NCI-H510A (cell line): ENCODE measurements at regions not wholly inside any gene's neighbourhood (a gene's known extent, or its start where the extent isn't known, plus 50 kb on each side); places are given as distances from the start of the nearest gene placed in this dataset.
"Not testable (repeated sequence)": the region's sequence is repeated elsewhere in the genome, so short reads cannot be mapped to it uniquely, and the experiment has no call there.

Experiments used
- DNase-seq: peaks from one replicate; lab custom pipeline; 2025; lab: John Stamatoyannopoulos, UW

DNA sequence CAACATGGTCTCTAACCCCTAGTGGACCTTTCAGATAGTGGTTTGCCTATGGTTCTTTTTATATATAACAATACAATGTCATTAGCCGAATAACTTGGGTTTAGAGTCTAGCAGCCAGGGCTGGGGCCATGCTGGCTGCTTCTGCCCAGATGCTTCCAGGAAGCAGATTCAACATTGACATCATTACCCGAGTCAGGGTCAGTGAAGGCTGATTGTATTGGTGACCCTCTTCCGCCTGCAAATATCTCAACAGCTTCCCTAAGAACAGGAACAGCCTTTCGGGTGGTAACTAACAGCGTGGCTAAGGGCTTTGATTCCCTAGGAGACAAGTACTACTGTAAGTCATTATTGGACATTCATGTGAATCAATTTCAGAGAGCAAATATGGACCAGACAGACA lies 476.4 kb downstream of the UQCRFS1 start:
- no peak for DNase-seq

DNA sequence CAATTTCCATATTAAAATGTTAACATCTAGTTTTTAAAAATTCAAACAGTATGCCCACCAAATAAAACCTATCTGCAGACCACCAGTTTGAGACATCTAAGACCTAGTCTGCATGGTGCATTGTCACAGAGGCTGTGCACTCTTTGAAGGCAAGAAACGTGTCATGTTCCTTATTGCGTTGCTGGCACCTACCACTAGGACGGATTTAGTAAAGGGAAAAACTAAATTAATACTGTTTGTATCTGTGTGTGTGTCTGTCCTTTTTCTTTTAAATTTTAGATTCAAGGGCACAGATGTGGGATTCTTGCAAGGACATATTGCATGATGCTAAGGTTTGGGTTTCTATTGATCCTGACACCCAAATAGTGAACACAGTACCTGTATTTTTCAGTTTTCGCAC lies 481.4 kb downstream of the UQCRFS1 start:
- DNase-seq: no peak

DNA sequence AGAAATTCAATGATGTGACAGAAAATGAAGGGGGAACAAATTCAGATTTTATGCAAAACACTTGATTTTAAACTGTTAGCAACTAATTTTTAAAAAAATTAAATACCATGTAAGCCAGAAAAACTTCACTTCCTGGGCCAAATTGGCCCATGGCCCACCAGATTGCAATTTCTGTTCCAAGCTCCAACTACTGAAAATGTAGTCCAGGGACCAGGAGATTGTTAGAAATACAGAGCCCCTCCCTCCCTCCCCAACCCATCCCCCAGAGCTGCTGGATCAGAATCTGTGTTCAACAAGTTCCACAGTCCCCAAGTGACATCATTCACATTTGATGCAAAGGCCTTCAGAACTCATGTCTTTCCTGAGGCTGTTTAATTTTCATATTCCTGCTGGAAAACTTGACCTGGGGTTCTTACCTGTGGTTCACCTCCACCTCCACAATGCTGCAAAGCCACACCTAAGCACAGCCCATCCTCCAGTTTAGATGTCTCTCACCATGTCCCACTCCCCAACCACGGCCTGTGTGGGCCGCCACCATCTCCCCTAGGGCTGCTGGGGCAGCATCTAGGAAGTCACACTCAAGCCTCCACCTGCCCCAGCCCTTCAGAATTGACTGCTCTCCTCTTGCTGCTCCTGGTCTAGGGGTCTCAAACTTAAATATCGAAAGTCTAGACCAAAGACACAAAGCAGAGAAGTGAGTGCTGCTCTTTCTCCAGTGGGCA lies 482.0 kb downstream of the UQCRFS1 start:
- no peak for DNase-seq

DNA sequence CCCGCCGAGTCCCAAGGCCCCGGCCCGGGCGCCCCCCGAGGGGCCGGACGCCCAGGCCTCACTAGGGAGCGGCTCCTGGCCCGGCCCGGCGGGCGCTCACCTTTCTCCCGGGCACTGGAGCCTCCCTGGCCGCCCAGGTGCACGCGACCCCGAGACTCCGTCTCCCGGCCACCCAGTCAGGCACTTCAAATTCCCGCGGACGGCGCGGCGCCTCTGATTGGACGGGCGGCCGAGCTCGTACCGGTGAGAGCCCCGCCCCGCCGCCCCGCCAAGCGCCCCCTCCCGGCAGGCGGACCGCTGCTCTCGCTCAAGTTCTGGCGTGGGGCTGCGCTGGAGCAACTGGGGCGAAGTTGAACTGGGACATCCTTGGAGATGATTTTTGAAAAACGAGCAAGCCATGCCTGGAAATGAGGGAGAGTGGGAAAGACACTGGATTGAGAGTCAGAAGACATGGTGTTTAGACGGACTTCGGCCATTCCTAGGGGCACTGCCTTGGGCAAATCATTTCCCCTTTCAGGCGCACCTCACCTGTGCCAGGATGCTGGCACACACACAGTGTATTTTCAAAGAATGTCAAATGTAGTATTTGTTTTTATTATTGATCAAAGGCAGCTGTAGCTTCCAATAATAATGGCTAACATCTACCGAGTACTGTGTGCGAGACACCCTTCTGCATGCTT lies 485.3 kb downstream of the UQCRFS1 start:
- no peak for DNase-seq

DNA sequence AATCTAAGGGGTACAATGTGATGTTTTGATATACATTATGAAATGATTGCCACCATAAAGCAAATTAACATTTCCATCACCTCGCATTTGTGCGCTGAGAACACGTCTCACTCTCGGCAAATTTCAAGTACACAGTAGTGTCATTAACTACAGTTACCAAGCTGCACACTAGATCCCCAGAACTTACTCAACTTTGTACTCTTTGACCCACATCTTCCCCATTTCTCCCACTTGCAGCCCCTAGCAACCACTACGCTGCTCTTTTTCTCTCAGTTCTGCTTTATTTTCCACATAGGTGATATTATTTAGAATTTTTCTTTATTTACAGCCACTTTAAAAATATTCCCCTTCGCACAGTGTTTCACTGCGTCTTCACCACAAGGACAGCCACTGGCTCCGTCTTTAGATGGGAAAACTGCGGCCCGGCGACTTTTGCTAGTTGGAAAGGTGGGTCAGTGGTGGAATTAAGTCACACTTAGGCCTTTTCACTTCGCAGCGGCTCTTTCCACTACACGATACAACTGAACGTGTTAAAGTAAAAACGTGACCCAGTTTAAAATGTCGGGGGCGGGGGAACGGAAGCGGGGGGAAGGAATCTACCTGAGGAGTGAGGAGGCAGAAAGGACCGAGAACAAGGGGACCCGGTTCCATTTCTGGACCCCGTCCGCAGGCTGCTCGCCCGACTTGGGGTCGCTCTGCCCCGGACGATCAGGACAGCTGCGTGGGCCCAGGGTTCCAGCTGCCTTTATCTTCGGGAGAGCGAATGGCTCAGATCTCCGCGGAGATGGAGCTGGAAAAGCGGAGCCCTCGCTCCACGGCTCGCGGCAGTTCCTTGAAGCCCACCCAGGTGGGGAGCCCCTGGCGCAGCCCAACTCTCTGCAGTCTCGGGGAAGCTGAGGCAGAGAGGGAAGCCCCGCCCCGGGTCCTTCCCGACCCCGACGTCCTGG lies 486.1 kb downstream of the UQCRFS1 start:
- no peak for DNase-seq

DNA sequence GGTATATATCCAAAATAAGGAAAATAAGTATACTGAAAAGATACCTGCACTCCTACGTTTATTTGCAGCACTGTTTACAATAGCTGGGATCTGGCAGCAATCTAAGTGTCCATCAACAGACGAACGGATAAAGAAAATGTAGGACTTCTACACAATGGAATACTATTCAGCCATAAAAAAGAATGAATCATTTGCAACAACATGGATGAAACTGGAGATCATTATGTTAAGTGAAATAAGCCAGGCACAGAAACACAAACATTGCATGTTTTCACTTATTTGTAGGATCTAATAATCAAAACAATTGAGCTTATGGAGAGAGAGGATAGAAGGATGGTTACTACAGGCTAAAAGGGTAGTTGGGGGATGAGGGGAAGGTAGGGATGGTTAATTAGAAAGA lies 494.0 kb downstream of the UQCRFS1 start:
- DNase-seq: no peak

DNA sequence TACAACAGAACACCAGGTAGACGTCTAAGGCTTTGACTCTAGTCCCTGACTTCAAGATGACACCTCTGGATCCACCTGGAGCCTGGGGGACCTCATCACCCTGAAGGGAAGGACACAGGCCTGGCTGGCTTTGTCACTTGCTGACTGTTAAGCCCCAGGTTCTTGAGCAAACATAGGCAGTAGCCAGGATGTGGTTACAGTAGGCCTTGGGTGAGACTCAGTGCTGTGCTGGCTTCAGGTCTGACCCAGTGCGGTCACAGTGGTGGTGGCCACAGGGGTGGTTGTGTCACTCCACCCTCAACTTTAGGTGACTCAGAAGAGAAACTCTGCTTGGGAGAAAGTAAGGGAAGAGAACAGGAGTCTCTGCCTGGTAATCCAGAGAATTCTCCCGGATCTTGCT lies 497.8 kb downstream of the UQCRFS1 start:
- no peak for DNase-seq

DNA sequence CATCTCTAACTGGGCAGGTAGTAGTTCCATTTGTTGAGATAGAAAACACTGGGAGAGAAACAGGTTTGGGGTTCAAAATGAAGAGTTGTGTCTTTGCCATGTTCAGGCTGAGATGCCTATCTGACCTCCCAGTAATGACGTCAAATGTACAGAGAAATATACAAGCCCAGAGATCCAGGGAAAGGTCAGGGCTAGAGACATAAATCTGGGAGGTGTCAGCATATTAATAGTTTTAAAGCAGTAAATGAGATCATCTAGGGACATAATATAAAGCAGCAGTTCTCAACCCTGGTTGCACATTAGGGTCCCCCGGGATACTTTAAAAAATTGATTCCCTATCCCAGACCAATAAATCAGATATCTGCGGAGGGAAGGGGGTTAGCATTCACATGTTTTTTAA lies 501.5 kb downstream of the UQCRFS1 start:
- no peak for DNase-seq

DNA sequence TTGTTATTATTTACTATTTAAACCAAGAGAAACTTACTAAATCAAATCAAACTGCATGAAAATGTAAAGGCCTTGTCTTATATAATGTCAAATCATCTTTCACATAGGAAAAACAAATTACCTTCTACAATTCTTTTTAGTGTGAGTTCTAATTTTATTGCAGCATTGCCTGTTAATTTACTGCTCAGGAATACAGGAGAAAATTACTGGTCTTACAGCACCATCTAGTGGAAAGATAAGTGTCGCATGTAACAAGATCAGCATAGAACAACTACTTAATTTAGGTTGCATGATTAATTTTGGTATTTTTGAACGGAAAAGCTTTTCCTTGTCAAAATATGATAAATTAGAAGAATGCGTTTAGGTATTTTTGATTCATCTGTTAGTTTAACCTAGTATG lies 502.7 kb downstream of the UQCRFS1 start:
- DNase-seq: no peak

DNA sequence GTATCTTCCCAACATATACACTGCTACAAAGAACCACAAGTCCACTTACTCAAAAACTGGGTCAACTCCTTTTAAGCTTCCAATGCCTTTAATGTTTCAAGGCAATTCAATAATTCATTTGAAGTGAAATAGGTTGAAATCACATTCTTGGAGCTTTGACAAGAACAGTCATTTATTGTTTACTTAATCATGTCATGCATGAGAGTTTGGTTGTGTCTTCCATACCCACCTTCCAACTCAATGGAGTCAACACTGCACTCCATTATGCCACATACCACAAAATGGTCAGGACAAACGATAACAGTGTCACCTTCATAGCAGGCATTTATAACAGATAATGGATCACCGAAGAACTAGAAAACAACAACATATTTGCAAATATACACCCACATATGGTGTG lies 506.3 kb downstream of the UQCRFS1 start:
- no peak for DNase-seq

DNA sequence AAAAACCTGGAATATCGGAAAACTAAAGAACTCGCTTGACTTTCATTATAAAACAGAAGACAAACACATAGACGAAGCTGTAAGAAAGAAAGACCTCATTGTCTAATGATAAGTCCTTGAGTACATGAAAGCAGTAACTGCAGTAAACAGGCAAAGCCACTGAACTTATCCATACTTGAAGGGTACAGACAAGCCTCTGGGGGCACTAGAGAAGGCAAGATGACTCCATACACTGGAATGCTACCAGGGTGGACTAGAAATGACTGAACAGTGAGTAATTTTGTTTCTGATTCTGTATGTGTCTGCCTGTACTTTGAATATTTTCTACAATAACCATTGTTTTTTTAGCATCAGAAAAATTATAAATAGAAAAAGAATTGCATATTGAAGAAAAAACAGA lies 507.9 kb downstream of the UQCRFS1 start:
- DNase-seq: no peak

DNA sequence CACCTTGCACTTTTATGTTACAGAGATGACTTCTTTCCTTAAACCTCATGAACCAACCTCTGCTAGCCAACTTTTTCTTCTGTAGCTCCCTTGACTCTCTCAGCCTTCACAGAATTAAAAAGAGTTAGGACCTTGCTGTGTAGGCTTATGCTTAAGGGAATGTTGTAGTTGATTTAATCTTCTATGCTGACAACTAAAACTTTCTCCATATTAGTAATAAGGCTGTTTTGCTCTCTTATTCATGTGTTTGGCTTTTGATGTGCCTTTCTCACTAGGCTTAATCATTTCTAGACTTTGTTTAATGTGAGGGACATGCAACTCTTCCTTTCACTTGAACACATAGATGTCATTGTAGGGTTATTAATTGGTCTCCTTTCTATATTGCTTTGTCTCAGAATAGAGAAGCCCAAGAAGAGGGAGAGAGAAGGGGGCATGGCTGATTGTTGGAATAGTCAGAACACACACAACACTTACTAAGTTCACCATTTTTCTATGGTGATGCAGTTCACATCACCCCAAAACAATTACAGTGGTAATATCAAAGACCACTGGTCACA lies 509.5 kb downstream of the UQCRFS1 start:
- no peak for DNase-seq

DNA sequence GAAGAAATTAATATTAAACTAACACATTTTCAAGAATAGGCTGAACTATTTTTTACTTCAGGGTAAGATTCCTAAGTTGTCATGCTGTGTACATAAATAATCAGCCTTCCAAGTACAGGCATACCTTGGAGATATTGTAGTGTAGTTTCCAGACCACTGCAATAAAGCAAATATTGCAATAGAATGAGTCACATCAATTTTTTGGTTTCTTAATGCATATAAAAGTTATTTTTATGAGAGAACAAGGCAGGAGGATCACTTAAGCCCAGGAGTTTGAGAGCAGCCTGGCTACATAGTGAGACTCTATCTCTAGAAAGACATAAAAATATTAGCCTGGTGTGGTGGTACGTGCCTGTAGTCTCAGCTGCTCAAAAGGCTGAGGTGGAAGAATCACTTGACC lies 511.5 kb downstream of the UQCRFS1 start:
- no peak for DNase-seq

DNA sequence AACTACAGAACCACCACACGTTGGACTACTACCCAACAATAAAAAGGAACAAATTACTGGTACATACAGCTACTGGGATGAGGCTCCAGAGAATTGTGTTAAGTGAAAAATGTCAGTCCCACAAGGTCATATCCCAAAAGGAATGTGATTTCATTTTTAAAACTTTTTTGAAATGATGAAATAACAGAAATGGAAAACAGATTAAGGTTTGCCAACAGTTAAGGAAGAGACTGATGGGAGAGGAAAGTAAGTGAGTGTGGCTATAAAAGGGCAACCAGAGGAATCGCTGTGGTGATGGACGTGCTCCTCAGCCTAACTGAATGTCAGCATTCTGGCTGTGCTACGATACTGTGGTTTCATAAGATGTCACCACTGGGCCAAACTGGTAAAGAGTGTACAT lies 512.8 kb downstream of the UQCRFS1 start:
- DNase-seq: no peak

DNA sequence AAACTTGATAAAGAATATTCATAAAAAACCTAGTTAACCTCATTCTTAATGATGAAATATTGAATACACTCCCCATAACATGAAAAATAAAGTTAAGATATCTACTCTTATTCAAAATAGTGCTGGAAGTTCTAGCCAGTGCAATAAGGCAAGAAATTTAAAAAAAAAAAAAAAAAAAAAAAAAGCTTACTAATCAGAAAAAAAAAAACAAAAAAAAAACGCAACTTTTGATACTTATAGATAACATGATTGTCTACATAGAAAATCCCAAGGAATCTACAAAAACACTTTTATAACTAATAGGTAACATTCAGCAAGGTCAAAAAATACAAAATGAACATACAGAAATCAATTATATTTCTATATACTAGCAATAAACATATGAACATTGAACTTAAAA lies 515.6 kb downstream of the UQCRFS1 start:
- no peak for DNase-seq

DNA sequence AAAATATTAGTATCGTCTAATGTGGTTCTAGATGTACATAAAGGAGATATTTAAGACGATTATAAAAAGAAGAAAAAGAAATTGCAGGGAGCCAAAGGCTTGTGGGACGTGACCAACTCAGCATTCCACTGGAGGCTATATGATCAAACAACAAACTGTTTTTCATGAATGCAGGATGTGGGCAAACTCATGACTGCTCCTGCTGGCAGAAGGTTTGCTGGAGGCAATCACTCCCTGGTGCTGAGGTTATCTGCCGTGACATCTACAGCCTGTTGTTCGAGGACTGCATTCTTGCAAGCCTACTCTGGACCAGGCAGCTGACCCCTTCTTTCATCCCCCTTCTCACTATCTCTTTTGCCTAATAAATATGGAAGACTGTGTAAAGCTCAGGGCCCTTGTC lies 518.1 kb downstream of the UQCRFS1 start:
- no peak for DNase-seq

DNA sequence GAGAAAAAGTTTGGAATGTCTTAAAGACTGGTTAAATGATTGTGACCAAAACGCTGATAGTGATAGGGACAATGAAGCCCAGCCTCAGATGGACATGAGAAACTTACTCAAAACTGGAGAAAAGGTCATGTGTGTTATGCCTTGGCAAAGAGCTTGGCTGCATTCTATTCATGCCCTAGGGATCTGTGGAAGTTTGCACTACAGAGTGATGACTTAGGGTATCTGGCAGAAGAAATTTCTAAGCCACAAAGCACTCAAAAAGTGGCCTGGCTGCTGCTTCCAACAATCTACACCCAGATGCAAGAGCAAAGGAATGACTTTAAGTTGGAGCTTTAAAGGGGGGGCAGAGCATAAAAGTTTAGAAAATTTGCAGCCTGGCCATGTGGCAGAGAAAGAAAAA lies 521.3 kb downstream of the UQCRFS1 start:
- DNase-seq: no peak

DNA sequence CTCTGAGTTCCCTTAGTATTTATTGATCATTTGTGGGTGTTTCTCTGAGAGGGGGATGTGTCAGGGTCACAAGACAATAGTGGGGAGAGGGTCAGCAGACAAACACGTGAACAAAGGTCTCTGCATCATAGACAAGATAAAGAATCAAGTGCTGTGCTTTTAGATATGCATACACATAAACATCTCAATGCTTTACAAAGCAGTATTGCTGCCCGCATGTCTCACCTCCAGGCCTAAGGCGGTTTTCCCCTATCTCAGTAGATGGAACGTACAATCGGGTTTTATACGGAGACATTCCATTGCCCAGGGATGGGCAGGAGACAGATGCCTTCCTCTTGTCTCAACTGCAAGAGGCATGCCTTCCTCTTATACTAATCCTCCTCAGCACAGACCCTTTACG lies 523.5 kb downstream of the UQCRFS1 start:
- not testable (repeated sequence) for DNase-seq

DNA sequence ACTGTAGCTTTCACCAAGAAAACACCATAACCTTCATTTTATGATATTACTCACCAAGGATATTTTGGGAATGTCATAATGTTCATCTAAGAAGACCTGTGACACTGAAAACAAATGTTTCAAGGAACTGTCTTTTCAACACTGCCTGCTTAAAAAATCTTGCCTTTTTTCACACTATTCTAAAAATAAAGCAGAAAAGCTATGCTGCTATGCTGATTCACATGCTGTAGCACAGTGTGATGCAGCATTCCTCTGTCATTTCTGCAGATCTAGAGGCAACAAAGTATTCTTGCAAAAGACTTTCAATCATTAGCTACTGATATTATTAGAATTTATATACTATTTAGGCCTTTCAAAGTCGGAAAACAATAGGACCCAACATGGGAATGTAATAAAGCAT lies 525.7 kb downstream of the UQCRFS1 start:
- DNase-seq: no peak

DNA sequence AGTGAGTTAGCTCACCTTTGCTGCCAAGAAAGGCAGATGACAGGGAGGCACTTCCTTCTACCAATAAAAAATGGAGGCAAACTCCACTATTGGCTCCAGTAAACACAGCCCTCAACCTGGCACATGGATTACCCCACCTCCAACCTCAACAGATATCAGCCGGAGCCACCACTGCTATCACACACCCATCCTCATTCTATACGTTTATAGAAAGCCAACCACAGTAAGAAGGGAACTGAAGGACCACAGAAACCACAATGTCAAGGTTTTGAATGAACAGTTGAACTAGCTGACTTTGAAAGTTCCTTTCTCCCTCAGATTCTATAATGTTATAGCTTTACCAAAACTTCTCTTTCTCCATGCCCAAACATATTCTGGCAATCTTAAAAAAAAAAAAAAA lies 526.2 kb downstream of the UQCRFS1 start:
- no peak for DNase-seq

DNA sequence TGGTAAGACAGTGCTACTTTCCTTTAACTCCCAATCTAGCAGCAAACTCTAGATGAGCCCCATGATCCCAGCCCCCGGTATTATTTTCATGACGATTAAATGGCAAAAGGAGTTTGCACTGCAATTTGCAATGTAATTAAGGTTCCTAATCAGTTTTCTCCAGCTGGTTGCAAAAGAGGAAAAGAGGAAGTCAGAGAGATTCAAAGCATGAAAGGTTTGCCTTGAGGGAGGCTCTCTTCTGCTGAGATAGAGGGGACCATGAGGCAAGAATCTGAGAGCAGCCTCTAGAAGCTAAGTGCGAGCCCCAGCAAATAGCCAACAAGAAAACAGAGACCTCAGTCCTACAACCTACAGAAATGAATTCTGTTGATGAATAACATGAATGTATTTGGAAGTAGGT lies 527.1 kb downstream of the UQCRFS1 start:
- no peak for DNase-seq

DNA sequence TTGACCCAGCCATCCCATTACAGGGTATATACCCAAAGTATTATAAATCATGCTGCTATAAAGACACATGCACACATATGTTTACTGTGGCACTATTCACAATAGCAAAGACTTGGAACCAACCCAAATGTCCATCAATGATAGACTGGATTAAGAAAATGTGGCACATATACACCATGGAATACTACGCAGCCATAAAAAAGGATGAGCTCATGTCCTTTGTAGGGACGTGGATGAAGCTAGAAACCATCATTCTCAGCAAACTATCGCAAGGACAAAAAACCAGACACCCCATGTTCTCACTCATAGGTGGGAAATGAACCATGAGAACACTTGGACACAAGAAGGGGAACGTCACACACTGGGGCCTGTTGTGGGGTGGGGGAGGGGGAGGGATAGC lies 527.9 kb downstream of the UQCRFS1 start:
- not testable (repeated sequence) for DNase-seq

DNA sequence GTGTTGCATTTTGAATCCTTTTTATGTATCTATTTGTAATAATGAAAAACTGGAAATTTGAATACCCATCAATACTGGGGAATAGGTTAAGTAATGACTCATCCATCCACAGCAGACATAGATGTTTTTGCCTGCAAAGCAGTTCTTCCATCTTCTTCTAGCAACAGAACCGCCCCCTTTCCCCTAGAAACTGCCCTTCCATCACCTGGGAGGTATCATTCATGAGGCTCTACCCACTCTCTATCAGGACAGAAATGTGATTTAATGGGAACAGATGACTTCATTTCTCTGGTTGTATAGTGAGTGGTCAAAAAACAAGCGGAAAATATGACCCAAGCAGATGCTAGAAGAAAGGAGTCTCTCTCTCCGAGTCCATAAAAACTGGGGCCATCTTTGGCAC lies 532.8 kb downstream of the UQCRFS1 start:
- DNase-seq: no peak
